K562 (cell line): ENCODE measurements at regions not wholly inside any gene's neighbourhood (a gene's known extent, or its start where the extent isn't known, plus 50 kb on each side); places are given as distances from the start of the nearest gene placed in this dataset.

ENCODE experiments used
- ATAC-seq: fragments of 200-7000 bp; cut with Tn5 transposase; 3 replicates; pipeline ENCODE4 v1.9.1; 2020; ENCODE audit warnings: moderate library complexity
- BruUV-seq: library from RNA; stranded (reverse); fragments of 400-500 nt; replicated peaks from 2 replicates; lab custom pipeline; 2021; lab: Mats Ljungman, UMichigan
- CTCF ChIA-PET: fragments of 300-600 bp; formaldehyde crosslinking; extraction: SDS; loops from one replicate; lab custom pipeline; 2021; ENCODE audit warnings: low intra/inter-chr PET ratio; lab: Yijun Ruan, JAX
- POLR2A ChIA-PET: fragments of 300-600, 350-650 bp; sonication (Branson Sonifier 250); formaldehyde crosslinking; extraction: SDS; loops from one replicate; lab custom pipeline; 2021; ENCODE audit warnings: antibody characterized with exemption, inconsistent platforms; lab: Yijun Ruan, JAX
- DNase-seq, 4 experiments: peaks; one replicate each; pipeline versions ENCODE4 v3.0.0 to v3.0.0-alpha.2; 2011 to 2018; ENCODE audit warnings: low spot score in 3 of 4, mixed read lengths in 3 of 4; ENCODE audit errors: extremely low read depth in 1 of 4
- FAIRE-seq: peaks from 2 replicates; lab custom pipeline; 2011; peaks lifted over from hg19 to GRCh38; lab: Jason Lieb, UNC
- H2AFZ ChIP-seq: 2 replicates; pipeline ENCODE4 v1.6.0; 2011; ENCODE audit warnings: low read depth, low read length, control low read depth, inconsistent platforms
- H3K27ac ChIP-seq: fragments of 200-600 bp; 3 replicates; pipeline ENCODE4 v1.8.0; 2011; ENCODE audit warnings: low read depth, mild to moderate bottlenecking, control low read depth, inconsistent platforms, low read length, moderate library complexity, mixed read lengths; ENCODE audit errors: extremely low read depth
- H3K27me3 ChIP-seq, 2 experiments: fragments of 300-600 bp in 1 of 2; 2 replicates in 1 of 2; 3 replicates in 1 of 2; pipeline versions ENCODE4 v1.6.0 to v1.8.0; 2011; ENCODE audit warnings: inconsistent platforms in 2 of 2, low read length in 2 of 2, mild to moderate bottlenecking in 1 of 2, mixed read lengths in 1 of 2, moderate library complexity in 1 of 2; ENCODE audit not compliant: control insufficient read depth in 2 of 2, insufficient read depth in 2 of 2
- H3K36me3 ChIP-seq: fragments of 300-600 bp; 3 replicates; pipeline ENCODE4 v1.8.0; 2011; ENCODE audit warnings: mild to moderate bottlenecking, low read length, inconsistent platforms; ENCODE audit not compliant: control insufficient read depth, insufficient read depth
- H3K4me1 ChIP-seq, 2 experiments: fragments of 200-600 bp in 1 of 2; replicated peaks in 1 of 2; 2 replicates in 1 of 2; 3 replicates in 1 of 2; pipeline versions ENCODE4 v1.5.1 to v1.8.0; 2011; ENCODE audit warnings: inconsistent platforms in 2 of 2, low read length in 2 of 2, mild to moderate bottlenecking in 1 of 2, mixed read lengths in 1 of 2, moderate library complexity in 1 of 2; ENCODE audit not compliant: control insufficient read depth in 2 of 2, insufficient read depth in 2 of 2
- H3K4me2 ChIP-seq: 2 replicates; pipeline ENCODE4 v1.6.1; 2011; ENCODE audit warnings: low read length, control low read depth, inconsistent platforms, mixed read lengths; ENCODE audit not compliant: insufficient read depth
- H3K4me3 ChIP-seq: fragments of 200-600 bp; sonication (generic), shearing (Covaris generic); 2 replicates; pipeline ENCODE4 v1.5.1; 2016; ENCODE audit warnings: control low read depth, inconsistent platforms
- H3K79me2 ChIP-seq: fragments of 200-600 bp; 3 replicates; pipeline ENCODE4 v1.8.0; 2011; ENCODE audit warnings: low read length, inconsistent platforms; ENCODE audit not compliant: control insufficient read depth, insufficient read depth
- H3K9ac ChIP-seq, 2 experiments: 2 replicates each; pipeline versions ENCODE4 v1.6.0 to v1.6.1; 2011; ENCODE audit warnings: low read depth in 2 of 2, low read length in 2 of 2, control low read depth in 1 of 2, inconsistent platforms in 1 of 2, mild to moderate bottlenecking in 1 of 2, mixed read lengths in 1 of 2; ENCODE audit not compliant: insufficient read depth in 1 of 2
- H3K9me1 ChIP-seq: one replicate; pipeline ENCODE4 v1.6.0; 2011; ENCODE audit warnings: inconsistent platforms, mild to moderate bottlenecking, low read length, moderate library complexity; ENCODE audit not compliant: control insufficient read depth, insufficient read depth
- H3K9me3 ChIP-seq: replicated peaks from 2 replicates; pipeline ENCODE4 v1.5.1; 2011; ENCODE audit warnings: low read depth, low read length, inconsistent platforms; ENCODE audit not compliant: control insufficient read depth, insufficient read depth
- H4K20me1 ChIP-seq: replicated peaks from 2 replicates; pipeline ENCODE4 v1.6.1; 2011; ENCODE audit warnings: low read length, inconsistent platforms, mixed read lengths; ENCODE audit not compliant: control insufficient read depth, insufficient read depth
- MEF2D ChIP-seq: conservative IDR thresholded peaks from 2 replicates; pipeline ENCODE4 v1.6.1; 2016; ENCODE audit warnings: low read depth, missing genetic modification characterization, missing compliant biosample characterization
- PPARD ChIP-seq: fragments of 250-450 bp; sonication (Bioruptor Pico); IDR thresholded peaks from 2 replicates; pipeline ENCODE4 v1.8.0; 2022; ENCODE audit warnings: inconsistent platforms, mild to moderate bottlenecking, moderate library complexity
- SRSF3 ChIP-seq: fragments of 200-400 bp; formaldehyde crosslinking; IDR thresholded peaks from 2 replicates; pipeline ENCODE4 v1.6.1; 2016; ENCODE audit warnings: mild to moderate bottlenecking, low read length, moderate library complexity; ENCODE audit not compliant: insufficient read depth
- TRIM24 ChIP-seq, 2 experiments: fragments of 450-650 bp; IDR thresholded peaks; 2 replicates each; pipeline ENCODE4 v1.6.1; 2016
- U2AF1 ChIP-seq: fragments of 200-400 bp; formaldehyde crosslinking; optimal IDR thresholded peaks from 2 replicates; pipeline ENCODE3; 2017; ENCODE audit warnings: mild to moderate bottlenecking, low read depth, low read length, moderate library complexity
- ZNF589 ChIP-seq: fragments of 200-800 bp; sonication (Bioruptor generic); IDR thresholded peaks from 2 replicates; pipeline ENCODE4 v1.6.1; 2016; ENCODE audit warnings: low read depth, missing genetic modification characterization, missing compliant biosample characterization
- WGBS: fragments of 100-300 bp; shearing (Covaris generic); methylation state at CpG from one replicate; pipeline ENCODE4 v1.1.6; 2016; ENCODE audit warnings: low coverage, mixed read lengths; ENCODE audit not compliant: insufficient coverage; ENCODE audit errors: missing lambda C conversion rate; 5-methylcytosine and 5-hydroxymethylcytosine counted together
- in situ Hi-C: fragments of 300-500 bp; cut with MboI; formaldehyde crosslinking; loops from 4 replicates; pipeline ENCODE4 v1.15.0; 2018; ENCODE audit warnings: inconsistent platforms, mixed read lengths
- intact Hi-C: fragments of 100-400 bp; cut with micrococcal nuclease; formaldehyde crosslinking; loops from 2 replicates; pipeline ENCODE4 v1.14.2; 2022
- TF ChIP-seq, protein P1 (sequence below), 2 experiments: fragments of 450-650 bp in 1 of 2; IDR thresholded peaks; 2 replicates each; pipeline ENCODE4 v1.6.1; 2011 to 2017; ENCODE audit warnings: low read depth in 2 of 2, antibody characterized with exemption in 1 of 2, borderline replicate concordance in 1 of 2, low read length in 1 of 2, mild to moderate bottlenecking in 1 of 2, mixed read lengths in 1 of 2; ENCODE audit not compliant: control insufficient read depth in 1 of 2

DNA sequence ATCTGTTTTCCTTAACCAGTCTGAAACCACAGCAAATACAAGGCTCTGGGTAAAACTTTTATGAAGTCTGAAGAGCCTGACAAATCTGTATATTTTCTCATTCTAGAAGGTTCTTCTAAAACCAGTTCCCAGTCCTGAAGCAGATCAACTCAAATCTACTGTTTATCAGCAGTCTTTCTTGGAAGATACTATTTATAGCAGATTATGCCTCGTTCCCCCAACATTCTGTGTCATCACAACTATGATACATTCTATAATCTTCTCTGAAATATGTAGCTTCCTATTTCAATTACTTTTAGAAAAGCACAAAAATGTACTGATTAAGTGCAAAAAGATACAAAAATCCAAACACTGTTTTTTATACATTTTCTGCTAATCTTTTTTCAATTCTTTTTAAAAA lies 67.5 kb downstream of the NIBAN1 start:
- POLR2A ChIA-PET: interaction anchor here (0.7 to 1.0 kb wide), 2 partner anchors 263 to 384 kb away, joined by 3 read pairs; no protein-coding TSS in a partner anchor
- H3K27me3 ChIP-seq: no peaks in the 10 kb centered on the region
- TF ChIP-seq ZNF589 (CRISPR knock-in tag) (no peak), TRIM24 (IDR thresholded peaks at IDR 0.05) (no peak), U2AF1 (no peak), MEF2D (tag) (peak; percentile 50; the same call in 1 of the 2 replicates), SRSF3 (no peak), PPARD (CRISPR knock-in tag) (no peak)
- TF ChIP-seq, protein P1, sequence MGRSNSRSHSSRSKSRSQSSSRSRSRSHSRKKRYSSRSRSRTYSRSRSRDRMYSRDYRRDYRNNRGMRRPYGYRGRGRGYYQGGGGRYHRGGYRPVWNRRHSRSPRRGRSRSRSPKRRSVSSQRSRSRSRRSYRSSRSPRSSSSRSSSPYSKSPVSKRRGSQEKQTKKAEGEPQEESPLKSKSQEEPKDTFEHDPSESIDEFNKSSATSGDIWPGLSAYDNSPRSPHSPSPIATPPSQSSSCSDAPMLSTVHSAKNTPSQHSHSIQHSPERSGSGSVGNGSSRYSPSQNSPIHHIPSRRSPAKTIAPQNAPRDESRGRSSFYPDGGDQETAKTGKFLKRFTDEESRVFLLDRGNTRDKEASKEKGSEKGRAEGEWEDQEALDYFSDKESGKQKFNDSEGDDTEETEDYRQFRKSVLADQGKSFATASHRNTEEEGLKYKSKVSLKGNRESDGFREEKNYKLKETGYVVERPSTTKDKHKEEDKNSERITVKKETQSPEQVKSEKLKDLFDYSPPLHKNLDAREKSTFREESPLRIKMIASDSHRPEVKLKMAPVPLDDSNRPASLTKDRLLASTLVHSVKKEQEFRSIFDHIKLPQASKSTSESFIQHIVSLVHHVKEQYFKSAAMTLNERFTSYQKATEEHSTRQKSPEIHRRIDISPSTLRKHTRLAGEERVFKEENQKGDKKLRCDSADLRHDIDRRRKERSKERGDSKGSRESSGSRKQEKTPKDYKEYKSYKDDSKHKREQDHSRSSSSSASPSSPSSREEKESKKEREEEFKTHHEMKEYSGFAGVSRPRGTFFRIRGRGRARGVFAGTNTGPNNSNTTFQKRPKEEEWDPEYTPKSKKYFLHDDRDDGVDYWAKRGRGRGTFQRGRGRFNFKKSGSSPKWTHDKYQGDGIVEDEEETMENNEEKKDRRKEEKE (IDR thresholded peaks at IDR 0.05; ENCODE audit: borderline replicate concordance in 1 of 2, control insufficient read depth in 1 of 2, low read depth in 2 of 2, low read length in 1 of 2): no peak
- TF ChIP-seq, all 486 proteins: peak for 1
- no peaks in the 10 kb centered on the region; the same call in 2 of the 3 replicates for H3K79me2 ChIP-seq
- no peak overlapping the region for H3K4me3 ChIP-seq
- no peak overlapping the region for H3K27ac ChIP-seq
- FAIRE-seq (no peak), DNase-seq (no peak), ATAC-seq (no peak)
- no peaks in the 10 kb centered on the region for H3K36me3 ChIP-seq
- CTCF ChIA-PET: no interaction called here
- no peaks in the 10 kb centered on the region; a peak in 1 of 5 replicates for H3K4me1 ChIP-seq
- H3K9ac ChIP-seq: no peak overlapping the region
- intact Hi-C loops: no loop called here
- BruUV-seq: no TSS peak
- H3K9me1 ChIP-seq: no peaks in the 10 kb centered on the region
- H3K9me3 ChIP-seq: no peaks in the 10 kb centered on the region
- 6% methylated on average over 1 of the region's 1 CpG for WGBS
- H4K20me1 ChIP-seq: no peaks in the 10 kb centered on the region
- H3K4me2 ChIP-seq: no peak overlapping the region
- in situ Hi-C loops: no loop called here
- no peak overlapping the region for H2AFZ ChIP-seq
